ENCODE measurements at regions not wholly inside any gene's neighbourhood (a gene's known extent, or its start where the extent isn't known, plus 50 kb on each side); places are given as distances from the start of the nearest gene placed in this dataset.
"Not testable (repeated sequence)": the region's sequence is repeated elsewhere in the genome, so short reads cannot be mapped to it uniquely, and the experiment has no call there.

DNA sequence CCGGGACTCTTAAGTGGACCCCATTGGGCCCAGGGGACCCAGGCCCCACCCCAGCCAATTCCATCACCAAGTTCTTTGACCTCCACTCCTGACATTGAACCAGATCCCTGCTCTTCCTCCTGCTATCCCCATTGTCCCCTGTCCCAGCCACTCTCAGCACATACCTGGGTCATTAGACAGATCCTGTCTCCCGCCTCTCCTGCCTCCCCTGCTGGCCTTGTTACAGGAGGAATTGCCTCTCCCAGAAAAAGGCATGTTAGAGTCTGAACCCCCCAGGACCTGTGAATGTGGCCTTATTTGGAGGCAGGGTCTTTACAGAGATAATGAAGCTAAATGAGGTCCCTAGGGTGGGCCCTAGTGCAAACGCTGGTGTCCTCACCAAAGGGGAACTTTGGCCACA, 301.9 kb downstream of the NPHP4 start:
- Mint-ChIP-seq H3K27ac (no peak overlapping the region), H3K27me3 (peaks cover 25% of the 10 kb centered on the region), H3K4me1 (peaks cover 4% of the 10 kb centered on the region), H3K9me3 (no peaks in the 10 kb centered on the region), H3K36me3 (ENCODE audit: low read depth) (no peaks in the 10 kb centered on the region), H3K4me3 (no peak overlapping the region)
- ATAC-seq (replicated peaks) = no peak

DNA sequence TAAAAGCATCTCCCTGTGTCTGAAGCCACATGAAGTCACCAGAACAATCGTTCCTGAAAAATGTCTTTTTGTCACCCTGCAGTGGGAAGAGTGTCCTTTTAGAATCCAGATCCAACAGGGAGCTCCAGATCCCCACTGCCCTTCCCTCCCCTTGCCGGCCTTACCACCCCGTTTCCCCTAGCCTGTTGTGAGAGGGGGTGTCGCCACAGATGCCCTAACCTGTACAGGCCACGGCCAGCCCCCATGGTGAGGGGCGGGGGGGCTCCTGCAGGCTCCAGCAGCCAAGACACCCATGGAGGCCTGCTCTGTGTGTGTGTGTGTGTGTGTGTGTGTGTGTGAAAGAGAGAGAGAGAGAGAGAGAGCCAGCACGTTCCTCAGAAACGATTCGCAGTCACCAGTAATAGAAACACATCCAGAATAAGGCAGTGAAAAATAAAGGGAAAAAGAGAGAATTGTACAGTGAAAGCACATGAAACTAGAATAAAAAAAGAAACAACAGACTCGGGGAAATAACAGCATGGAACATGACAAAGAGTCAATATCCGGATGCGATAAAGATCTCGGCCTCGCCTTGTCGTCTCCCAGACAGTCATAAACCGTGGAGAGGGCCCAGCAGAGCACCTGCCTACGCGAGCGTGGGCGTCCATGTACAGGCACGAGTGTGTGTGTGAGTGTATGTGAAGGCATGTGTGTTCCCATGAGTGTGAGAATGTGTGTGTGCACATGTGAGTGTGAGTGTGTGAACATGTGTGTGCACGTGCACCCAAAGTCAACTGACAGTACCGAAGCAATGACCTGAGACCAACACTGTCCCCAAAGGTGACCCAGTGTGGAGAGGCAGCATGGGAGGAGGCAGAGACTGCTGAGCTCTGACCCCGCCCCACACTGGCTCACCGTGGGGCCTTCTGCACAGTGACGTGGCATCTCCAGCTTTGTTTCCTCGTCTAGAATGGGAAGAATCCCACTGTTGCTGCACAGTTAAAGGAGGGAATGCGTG, 303.8 kb downstream of the NPHP4 start:
- Mint-ChIP-seq H3K4me1 (peaks cover 4% of the 10 kb centered on the region), H3K4me3 (no peak overlapping the region), H3K27me3 (peaks cover 24% of the 10 kb centered on the region), H3K9me3 (no peaks in the 10 kb centered on the region), H3K27ac (no peak overlapping the region), H3K36me3 (ENCODE audit: low read depth) (no peaks in the 10 kb centered on the region)
- no peak for ATAC-seq (replicated peaks)

DNA sequence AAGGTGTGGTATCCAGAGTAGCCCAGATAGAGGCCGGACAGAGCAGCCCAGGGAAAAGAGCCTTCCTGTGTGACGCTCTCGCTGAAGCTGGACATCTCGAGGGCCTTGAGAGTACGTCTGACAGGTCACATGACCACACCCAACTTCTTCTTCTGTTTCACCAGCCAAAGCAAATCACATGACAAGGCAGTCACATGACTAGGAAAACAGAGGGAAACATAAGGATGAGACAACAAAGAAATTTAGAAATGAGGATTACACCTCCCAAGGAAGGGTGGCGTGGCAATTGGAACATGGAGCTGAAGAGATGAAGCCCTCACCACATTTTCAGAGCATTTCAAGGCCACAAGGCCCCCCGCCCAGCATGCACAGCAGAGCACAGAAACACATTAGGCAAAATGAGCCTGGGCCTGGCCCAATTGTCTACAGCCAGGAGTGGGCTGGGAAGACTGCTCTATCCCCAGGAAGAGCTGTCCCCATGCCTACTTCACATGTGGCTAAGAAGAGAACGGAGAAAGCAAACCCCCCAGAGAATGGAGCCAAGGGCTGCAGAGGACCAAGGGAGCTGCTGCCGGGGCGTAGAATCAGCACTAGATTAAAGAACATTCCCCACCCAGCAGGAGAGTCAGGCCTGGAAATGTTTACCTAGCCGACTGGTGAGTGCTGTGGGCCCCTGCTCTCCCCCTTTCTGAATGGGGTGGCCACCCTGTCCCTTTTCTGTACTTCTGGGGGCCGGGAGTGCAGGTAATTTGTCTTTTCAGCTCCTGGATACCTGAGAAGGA, 305.1 kb downstream of the NPHP4 start:
- ATAC-seq (replicated peaks) = no peak
- no peaks in the 10 kb centered on the region for H3K36me3 Mint-ChIP-seq (ENCODE audit: low read depth)
- peaks cover 4% of the 10 kb centered on the region for H3K4me1 Mint-ChIP-seq
- H3K9me3 Mint-ChIP-seq = no peaks in the 10 kb centered on the region
- peaks cover 21% of the 10 kb centered on the region for H3K27me3 Mint-ChIP-seq
- no peak overlapping the region for H3K27ac Mint-ChIP-seq
- no peak overlapping the region for H3K4me3 Mint-ChIP-seq

DNA sequence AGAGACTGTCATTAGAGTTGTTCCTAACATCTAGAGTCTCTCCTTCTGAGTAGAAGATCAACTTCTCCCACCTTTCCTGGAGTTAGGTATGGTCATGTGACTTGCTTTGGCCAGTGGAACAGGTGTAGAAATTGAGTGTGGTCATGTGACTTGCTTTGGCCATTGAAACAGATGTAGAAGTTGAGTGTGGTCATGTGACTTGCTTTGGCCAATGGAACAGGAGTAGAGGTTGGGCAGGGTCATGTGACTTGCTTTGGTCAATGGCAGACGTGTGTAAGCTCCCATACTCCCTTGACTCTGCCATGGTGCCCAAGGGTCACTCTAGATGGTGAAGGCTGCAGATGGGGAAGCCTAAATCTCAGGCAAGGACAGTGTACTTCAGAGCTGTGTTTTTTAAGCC, 306.0 kb downstream of the NPHP4 start:
- H3K4me1 Mint-ChIP-seq = peaks cover 3% of the 10 kb centered on the region
- ATAC-seq (replicated peaks) = no peak
- H3K4me3 Mint-ChIP-seq = no peak overlapping the region
- H3K36me3 Mint-ChIP-seq (ENCODE audit: low read depth) = no peaks in the 10 kb centered on the region
- H3K27me3 Mint-ChIP-seq = peaks cover 18% of the 10 kb centered on the region
- H3K9me3 Mint-ChIP-seq = no peaks in the 10 kb centered on the region
- no peak overlapping the region for H3K27ac Mint-ChIP-seq

DNA sequence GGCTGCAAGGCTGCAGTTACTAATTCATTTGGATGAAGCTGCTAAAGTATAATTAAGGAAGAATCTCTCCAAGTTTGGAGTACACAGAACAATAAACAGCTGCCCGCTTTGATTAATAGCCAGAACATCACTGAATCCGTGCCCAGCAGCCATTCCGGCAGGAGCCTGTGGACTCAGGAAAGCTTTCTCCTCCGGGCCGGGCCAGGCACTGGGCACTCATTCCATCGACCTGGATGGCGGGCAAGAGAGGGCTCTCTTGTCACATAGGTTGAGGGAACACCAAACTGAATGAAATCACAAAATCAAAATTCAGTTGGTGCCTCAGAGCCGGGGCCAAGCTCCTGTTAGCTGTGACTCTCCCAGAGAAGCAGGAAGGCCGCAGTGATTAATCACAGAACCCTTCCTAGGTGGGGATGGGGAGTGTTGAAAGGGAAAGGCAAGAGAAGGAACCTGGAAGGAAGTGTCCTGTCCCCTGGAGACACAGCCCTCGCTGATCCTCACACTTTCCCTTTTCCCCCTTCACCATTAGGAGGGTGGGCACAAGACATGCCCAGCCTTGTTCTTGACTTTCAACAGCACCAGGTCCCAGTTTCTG, 306.7 kb downstream of the NPHP4 start:
- Mint-ChIP-seq H3K4me3 (no peak overlapping the region), H3K27me3 (peaks cover 14% of the 10 kb centered on the region), H3K36me3 (ENCODE audit: low read depth) (no peaks in the 10 kb centered on the region), H3K27ac (no peak overlapping the region), H3K9me3 (no peaks in the 10 kb centered on the region), H3K4me1 (no peaks in the 10 kb centered on the region)
- ATAC-seq (replicated peaks) = no peak

DNA sequence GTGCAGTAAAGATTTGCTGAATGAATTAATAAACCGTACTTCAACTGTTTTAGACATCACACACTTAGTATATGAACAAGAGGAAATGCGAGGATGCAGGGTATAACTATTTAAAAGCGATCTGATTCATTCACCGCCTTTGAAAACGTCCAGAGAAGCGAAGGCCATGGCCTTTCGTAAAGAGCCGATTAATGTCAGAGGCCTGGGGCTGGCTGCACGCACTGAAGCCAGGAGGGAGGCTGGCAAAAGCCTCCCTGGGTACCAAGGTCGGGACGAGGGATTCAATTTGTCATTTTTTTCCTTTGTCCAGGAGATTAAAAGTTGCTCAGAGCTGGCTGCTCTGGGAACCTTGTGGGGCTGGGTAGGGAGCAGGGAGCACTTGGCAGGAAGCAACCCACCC, 307.4 kb downstream of the NPHP4 start:
- H3K4me3 Mint-ChIP-seq = no peak overlapping the region
- ATAC-seq (replicated peaks) = no peak
- H3K36me3 Mint-ChIP-seq (ENCODE audit: low read depth) = no peaks in the 10 kb centered on the region
- no peaks in the 10 kb centered on the region for H3K9me3 Mint-ChIP-seq
- H3K4me1 Mint-ChIP-seq = no peaks in the 10 kb centered on the region
- H3K27me3 Mint-ChIP-seq = peaks cover 10% of the 10 kb centered on the region
- H3K27ac Mint-ChIP-seq = no peak overlapping the region

DNA sequence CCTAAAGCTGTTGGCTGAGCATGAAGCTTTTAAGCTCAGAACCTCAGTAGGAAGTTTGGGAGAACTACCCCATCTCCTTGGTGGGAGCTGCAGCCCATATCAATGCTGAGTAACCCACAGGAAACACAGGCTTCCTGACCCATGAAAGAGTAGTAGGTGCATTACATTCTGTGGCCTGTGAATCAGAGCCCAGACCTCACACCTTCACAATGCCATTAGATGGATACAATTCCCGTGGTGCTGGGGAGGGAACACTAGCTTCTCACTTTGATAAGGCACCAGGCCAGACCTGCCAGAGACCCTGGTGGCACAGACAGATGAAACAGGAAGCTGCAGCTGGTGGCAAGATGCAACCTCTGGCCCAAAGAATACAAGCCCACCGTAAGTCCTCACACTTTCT, 308.8 kb downstream of the NPHP4 start:
- no peak overlapping the region for H3K27ac Mint-ChIP-seq
- no peak overlapping the region for H3K4me3 Mint-ChIP-seq
- no peaks in the 10 kb centered on the region for H3K9me3 Mint-ChIP-seq
- H3K4me1 Mint-ChIP-seq = no peaks in the 10 kb centered on the region
- ATAC-seq (replicated peaks) = no peak
- H3K36me3 Mint-ChIP-seq (ENCODE audit: low read depth) = no peaks in the 10 kb centered on the region
- peaks cover 17% of the 10 kb centered on the region for H3K27me3 Mint-ChIP-seq

DNA sequence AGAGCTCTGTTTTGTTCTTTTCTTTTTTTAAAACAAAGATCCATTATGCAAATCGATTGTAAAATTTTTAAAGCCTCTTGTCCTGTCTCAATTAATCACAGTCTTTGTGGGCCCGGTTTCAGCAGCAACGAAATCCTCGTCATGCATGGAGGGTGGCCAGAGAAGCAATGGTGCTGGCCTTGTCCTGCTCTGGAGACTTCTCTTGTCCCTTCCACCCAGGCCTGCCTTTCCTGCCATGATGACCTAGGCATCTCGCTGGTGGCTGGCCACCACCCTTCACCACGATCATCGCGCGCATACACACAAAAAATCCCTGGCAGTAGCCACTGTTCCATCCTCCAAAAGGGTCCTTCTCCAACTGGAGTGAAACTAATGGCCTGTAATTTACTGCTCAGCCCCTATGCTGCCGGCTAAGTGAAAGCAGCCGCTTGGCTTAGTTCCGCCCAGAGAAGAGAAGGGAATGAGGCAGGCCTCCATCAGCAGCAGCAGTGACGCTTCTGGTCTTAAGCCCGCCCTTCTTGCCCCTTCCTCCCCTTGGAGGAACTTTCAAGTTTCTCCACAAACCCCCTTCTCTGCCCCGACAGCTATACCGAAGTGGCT, 309.5 kb downstream of the NPHP4 start:
- H3K4me3 Mint-ChIP-seq = no peak overlapping the region
- no peaks in the 10 kb centered on the region for H3K4me1 Mint-ChIP-seq
- H3K27ac Mint-ChIP-seq = no peak overlapping the region
- H3K36me3 Mint-ChIP-seq (ENCODE audit: low read depth) = no peaks in the 10 kb centered on the region
- ATAC-seq (replicated peaks) = no peak
- no peaks in the 10 kb centered on the region for H3K9me3 Mint-ChIP-seq
- peaks cover 19% of the 10 kb centered on the region for H3K27me3 Mint-ChIP-seq

DNA sequence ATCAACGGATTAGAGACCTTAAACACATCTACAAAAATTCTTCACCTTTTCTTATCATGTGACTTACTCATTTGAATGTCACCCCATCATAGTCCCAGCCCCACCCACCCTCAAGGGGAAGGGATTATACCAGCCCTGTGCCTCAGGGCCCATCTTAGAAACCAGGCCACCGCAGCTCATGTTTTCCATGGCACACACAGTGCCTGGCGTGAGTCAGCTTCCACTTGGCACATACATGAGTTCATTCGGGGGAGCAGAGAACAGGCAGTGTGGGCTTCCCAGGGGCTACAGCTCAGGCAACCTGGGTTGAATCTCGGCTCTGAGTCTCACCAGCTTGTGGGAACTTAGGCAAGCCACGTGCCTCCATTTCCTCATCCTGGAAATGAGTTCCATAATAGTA, 310.6 kb downstream of the NPHP4 start:
- Mint-ChIP-seq H3K27me3 (peaks cover 15% of the 10 kb centered on the region), H3K36me3 (ENCODE audit: low read depth) (no peaks in the 10 kb centered on the region), H3K4me3 (no peak overlapping the region), H3K9me3 (no peaks in the 10 kb centered on the region), H3K4me1 (no peaks in the 10 kb centered on the region), H3K27ac (no peak overlapping the region)
- no peak for ATAC-seq (replicated peaks)

DNA sequence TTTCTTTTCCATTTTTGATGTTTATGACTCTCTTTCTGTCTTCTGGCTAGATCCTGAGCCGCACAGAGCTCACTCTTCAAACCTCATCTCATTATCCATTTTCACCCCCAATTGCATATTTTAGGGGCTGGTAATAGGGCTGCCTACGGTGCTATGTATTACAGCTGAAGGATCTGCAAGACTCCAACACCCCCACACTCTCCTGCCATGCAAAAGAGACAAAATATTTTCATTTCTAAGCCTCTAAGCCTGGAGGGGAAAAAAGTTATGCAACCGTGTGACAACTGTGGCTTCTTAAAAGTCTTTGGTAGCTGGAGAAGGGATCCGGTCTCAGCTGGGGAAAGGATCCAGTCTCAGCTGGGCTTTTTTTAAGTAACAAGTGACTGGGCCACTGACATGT, 311.6 kb downstream of the NPHP4 start:
- Mint-ChIP-seq H3K9me3 (no peaks in the 10 kb centered on the region), H3K4me3 (no peak overlapping the region), H3K4me1 (no peaks in the 10 kb centered on the region), H3K36me3 (ENCODE audit: low read depth) (no peaks in the 10 kb centered on the region), H3K27ac (no peak overlapping the region), H3K27me3 (peaks cover 9% of the 10 kb centered on the region)
- no peak for ATAC-seq (replicated peaks)

DNA sequence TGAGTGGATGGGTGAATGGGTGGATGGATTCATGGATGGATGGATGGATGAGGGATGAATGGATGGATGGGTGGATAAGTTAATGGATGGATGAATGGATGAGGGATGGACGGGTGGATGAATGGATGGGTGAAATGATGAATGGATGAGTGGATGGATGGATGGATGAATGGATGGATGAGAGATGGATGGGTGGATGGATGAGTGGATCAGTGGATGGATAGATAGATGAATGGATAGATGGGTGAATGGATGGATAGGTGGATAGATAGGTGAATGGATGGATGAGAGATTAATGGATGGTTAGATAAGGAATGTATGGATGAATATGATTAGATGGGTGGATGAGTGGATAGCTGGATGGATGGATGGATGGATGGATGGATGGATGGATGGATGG, 313.5 kb downstream of the NPHP4 start:
- H3K27ac Mint-ChIP-seq = no peak overlapping the region
- H3K4me3 Mint-ChIP-seq = no peak overlapping the region
- no peaks in the 10 kb centered on the region for H3K4me1 Mint-ChIP-seq
- H3K9me3 Mint-ChIP-seq = peaks cover 13% of the 10 kb centered on the region
- peaks cover 9% of the 10 kb centered on the region for H3K27me3 Mint-ChIP-seq
- no peak for ATAC-seq (replicated peaks)
- H3K36me3 Mint-ChIP-seq (ENCODE audit: low read depth) = no peaks in the 10 kb centered on the region

DNA sequence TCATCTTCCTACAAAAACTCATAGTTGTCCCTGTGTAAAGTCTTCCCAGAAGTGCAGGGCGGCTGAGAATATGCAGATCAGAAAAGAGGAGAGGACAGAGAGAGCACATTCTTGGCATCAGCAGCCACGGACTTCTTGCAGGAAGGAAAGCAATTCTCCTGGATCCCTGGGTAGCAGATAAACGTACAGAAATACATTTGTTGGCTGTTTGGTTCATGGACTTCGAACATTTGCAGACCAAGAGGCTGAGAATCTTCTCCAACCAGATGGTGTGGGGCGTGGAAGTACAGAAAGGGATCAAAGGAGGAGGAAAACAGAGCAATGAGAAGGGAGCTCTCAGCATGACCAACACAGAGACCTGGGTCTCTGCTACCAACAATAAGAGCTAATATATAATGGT, 319.9 kb downstream of the NPHP4 start:
- H3K9me3 Mint-ChIP-seq = peaks cover 17% of the 10 kb centered on the region
- not testable (repeated sequence) for H3K36me3 Mint-ChIP-seq (ENCODE audit: low read depth); H3K4me1 Mint-ChIP-seq; H3K27me3 Mint-ChIP-seq; ATAC-seq (replicated peaks); H3K4me3 Mint-ChIP-seq; H3K27ac Mint-ChIP-seq

DNA sequence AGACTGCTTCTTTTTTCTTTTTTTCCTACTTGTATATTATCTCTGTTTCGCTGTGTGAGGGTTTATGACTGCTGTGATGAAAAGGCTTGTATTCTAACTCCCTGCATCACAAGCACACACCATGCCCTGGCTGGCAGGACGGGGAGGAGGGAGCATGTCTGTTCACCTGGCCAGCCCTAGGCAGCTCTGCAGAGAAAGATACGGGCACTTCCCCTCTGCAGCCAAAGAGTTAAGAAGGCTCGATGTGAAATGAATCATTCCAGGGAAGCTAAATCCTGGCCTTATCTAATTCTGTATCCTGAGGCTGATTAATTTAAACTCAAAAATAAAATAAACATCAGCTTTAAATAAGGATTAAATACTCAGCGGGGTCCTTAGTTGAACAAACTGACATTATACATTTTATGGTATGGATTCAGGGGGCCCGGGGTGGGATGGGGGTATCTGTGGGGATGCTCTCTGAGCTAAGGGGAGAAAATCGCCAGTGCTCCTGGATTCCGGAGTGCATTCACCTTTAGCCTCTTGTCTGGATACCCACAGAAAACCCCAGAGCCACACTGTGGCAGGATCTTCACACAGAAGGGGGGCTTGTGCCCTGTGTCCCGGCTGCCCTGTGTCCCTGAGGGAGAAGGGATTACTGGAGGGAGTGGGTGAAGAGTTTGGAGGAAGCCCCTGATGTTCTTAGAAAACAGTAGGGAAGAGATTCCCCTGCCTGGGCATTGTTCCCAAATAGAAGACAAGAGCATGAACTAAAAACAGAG, 321.5 kb downstream of the NPHP4 start:
- no peak overlapping the region for H3K27ac Mint-ChIP-seq
- H3K36me3 Mint-ChIP-seq (ENCODE audit: low read depth) = no peaks in the 10 kb centered on the region
- H3K27me3 Mint-ChIP-seq = no peaks in the 10 kb centered on the region
- no peak for ATAC-seq (replicated peaks)
- H3K4me1 Mint-ChIP-seq = peaks cover 5% of the 10 kb centered on the region
- peaks cover 17% of the 10 kb centered on the region for H3K9me3 Mint-ChIP-seq
- no peak overlapping the region for H3K4me3 Mint-ChIP-seq
